ENCODE measurements at regions not wholly inside any gene's neighbourhood (a gene's known extent, or its start where the extent isn't known, plus 50 kb on each side); places are given as distances from the start of the nearest gene placed in this dataset.

DNA sequence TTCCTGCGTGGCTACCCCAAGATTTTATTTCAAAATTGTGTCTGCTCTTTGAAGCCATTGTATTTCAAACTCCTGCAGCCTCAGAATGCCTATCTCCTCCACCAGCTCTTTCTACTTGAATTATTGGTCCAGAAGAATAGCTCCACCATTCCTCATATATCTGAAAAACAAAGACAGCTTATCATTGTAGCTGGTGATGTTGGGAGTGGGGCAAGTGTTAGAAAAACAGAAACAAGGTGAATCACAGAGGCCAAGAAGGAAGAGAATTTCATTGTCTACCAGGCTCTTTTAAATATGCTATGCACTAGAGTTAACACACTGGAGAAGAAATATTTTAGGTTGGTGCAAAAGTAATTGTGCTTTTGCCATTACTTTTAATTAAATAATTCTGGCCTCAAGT is 307.9 kb upstream of the ROPN1 start:
- Histone ChIP-seq H3K4me3 (ENCODE audit: low read length in 3 of 3) (no peak overlapping the region), H3K9ac (ENCODE audit: low read length in 3 of 3) (no peak overlapping the region), H3K27me3 (ENCODE audit: control insufficient read depth, insufficient read depth, low read length) (no peaks in the 10 kb centered on the region), H3K9me3 (ENCODE audit: control insufficient read depth in 2 of 3, insufficient read depth in 1 of 3, low read length in 3 of 3) (no peaks in the 10 kb centered on the region), H3K36me3 (ENCODE audit: control insufficient read depth in 2 of 3, insufficient read depth in 3 of 3, low read length in 3 of 3) (no peaks in the 10 kb centered on the region), H3K27ac (ENCODE audit: low read depth in 2 of 2, low read length in 2 of 2) (no peak overlapping the region), H3K4me1 (ENCODE audit: control insufficient read depth in 2 of 3, insufficient read depth in 2 of 3, low read depth in 1 of 3, low read length in 3 of 3) (peaks cover 3 to 12% (median 5%) of the 10 kb centered on the region in 3 donors)
- DNase-seq (no peak), FAIRE-seq (no peak)
- intact Hi-C loops (cut with DNase I) = no loop called here
- TF ChIP-seq, protein P1, sequence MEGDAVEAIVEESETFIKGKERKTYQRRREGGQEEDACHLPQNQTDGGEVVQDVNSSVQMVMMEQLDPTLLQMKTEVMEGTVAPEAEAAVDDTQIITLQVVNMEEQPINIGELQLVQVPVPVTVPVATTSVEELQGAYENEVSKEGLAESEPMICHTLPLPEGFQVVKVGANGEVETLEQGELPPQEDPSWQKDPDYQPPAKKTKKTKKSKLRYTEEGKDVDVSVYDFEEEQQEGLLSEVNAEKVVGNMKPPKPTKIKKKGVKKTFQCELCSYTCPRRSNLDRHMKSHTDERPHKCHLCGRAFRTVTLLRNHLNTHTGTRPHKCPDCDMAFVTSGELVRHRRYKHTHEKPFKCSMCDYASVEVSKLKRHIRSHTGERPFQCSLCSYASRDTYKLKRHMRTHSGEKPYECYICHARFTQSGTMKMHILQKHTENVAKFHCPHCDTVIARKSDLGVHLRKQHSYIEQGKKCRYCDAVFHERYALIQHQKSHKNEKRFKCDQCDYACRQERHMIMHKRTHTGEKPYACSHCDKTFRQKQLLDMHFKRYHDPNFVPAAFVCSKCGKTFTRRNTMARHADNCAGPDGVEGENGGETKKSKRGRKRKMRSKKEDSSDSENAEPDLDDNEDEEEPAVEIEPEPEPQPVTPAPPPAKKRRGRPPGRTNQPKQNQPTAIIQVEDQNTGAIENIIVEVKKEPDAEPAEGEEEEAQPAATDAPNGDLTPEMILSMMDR (IDR thresholded peaks at IDR 0.05; ENCODE audit: borderline replicate concordance, extremely low read depth, insufficient read depth) = no peak

- Histone ChIP-seq H3K27me3 (ENCODE audit: control insufficient read depth, insufficient read depth, low read length) (no peaks in the 10 kb centered on the region), H3K4me3 (ENCODE audit: low read length in 3 of 3) (no peak overlapping the region), H3K9me3 (ENCODE audit: control insufficient read depth in 2 of 3, insufficient read depth in 1 of 3, low read length in 3 of 3) (no peaks in the 10 kb centered on the region), H3K36me3 (ENCODE audit: control insufficient read depth in 2 of 3, insufficient read depth in 3 of 3, low read length in 3 of 3) (no peaks in the 10 kb centered on the region), H3K27ac (ENCODE audit: low read depth in 2 of 2, low read length in 2 of 2) (no peak overlapping the region), H3K9ac (ENCODE audit: low read length in 3 of 3) (no peak overlapping the region), H3K4me1 (ENCODE audit: control insufficient read depth in 2 of 3, insufficient read depth in 2 of 3, low read depth in 1 of 3, low read length in 3 of 3) (peaks cover 3 to 12% (median 5%) of the 10 kb centered on the region in 3 donors)
- FAIRE-seq (no peak), DNase-seq (no peak)
- TF ChIP-seq, protein P1 (IDR thresholded peaks at IDR 0.05; ENCODE audit: borderline replicate concordance, extremely low read depth, insufficient read depth) = no peak
- intact Hi-C loops (cut with DNase I) = no loop called here
Measured at GRCh38 chr3:124300416-124300815, 308.5 kb upstream of the ROPN1 start.

DNA sequence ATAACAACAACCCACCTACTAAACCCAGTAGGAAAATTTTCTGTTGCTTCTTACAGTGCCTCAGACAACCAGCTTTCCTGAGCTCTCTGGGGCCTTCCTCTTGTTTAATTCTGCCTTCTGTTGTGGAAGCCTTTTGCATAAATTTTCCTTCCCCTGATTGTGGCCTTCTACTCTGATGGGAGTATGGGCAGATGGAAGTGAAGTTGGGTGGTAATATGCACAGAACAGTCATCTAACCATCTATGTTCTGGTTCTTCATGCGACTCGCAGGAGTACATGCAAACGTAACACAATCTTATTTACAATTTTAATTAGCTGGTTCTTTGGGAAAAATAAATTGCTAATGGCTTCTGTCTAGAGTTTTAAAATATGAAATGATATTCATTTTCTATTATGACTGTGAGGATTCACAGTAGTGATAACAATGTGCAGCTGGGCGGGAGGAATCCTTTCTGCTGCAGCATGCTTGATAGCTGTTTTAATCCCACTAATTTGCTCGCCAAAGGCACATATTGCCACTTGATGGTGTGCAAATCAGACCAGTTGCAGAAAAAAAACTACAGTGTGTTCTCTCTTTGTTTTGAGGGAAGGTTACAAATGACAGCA is 311.5 kb upstream of the ROPN1 start:
- no peak for DNase-seq
- no peaks in the 10 kb centered on the region for H3K27me3 ChIP-seq (ENCODE audit: control insufficient read depth, insufficient read depth, low read length)
- peaks cover 2 to 6% (median 5%) of the 10 kb centered on the region in 3 donors for H3K4me1 ChIP-seq (ENCODE audit: control insufficient read depth in 2 of 3, insufficient read depth in 2 of 3, low read depth in 1 of 3, low read length in 3 of 3)
- H3K9ac ChIP-seq (ENCODE audit: low read length in 3 of 3) = no peak overlapping the region
- H3K27ac ChIP-seq (ENCODE audit: low read depth in 2 of 2, low read length in 2 of 2) = no peak overlapping the region
- no peak for FAIRE-seq
- H3K4me3 ChIP-seq (ENCODE audit: low read length in 3 of 3) = no peak overlapping the region
- TF ChIP-seq, protein P1 (IDR thresholded peaks at IDR 0.05; ENCODE audit: borderline replicate concordance, extremely low read depth, insufficient read depth) = no peak
- peaks cover 0 to 4% (median 2%) of the 10 kb centered on the region in 3 donors for H3K9me3 ChIP-seq (ENCODE audit: control insufficient read depth in 2 of 3, insufficient read depth in 1 of 3, low read length in 3 of 3)
- intact Hi-C loops (cut with DNase I) = no loop called here
- no peaks in the 10 kb centered on the region for H3K36me3 ChIP-seq (ENCODE audit: control insufficient read depth in 2 of 3, insufficient read depth in 3 of 3, low read length in 3 of 3)

DNA sequence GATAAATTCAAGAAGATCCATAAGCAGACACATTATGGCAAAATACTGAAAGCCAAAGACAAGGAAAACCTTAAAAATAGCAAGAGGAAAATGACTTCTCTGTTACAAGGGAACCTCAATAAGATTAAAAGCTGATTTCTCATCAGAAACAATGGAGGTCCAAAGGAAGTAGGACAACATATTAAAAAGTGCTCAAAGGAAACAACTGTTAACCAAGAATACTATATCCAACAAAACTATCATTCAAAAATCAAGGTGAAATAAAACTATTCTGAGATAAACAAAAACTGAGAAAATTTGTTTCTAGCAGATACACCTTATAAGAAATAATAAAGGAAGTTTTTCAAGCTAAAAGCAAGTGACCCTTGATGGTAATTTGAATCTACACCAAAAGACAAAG is 314.7 kb upstream of the ROPN1 start:
- intact Hi-C loops (cut with DNase I) = no loop called here
- H3K9me3 ChIP-seq (ENCODE audit: control insufficient read depth in 2 of 3, insufficient read depth in 1 of 3, low read length in 3 of 3) = peaks cover 0 to 4% (median 2%) of the 10 kb centered on the region in 3 donors
- H3K4me3 ChIP-seq (ENCODE audit: low read length in 3 of 3) = no peak overlapping the region
- no peak overlapping the region for H3K9ac ChIP-seq (ENCODE audit: low read length in 3 of 3)
- H3K4me1 ChIP-seq (ENCODE audit: control insufficient read depth in 2 of 3, insufficient read depth in 2 of 3, low read depth in 1 of 3, low read length in 3 of 3) = no peaks in the 10 kb centered on the region
- DNase-seq (no peak), FAIRE-seq (no peak)
- TF ChIP-seq, protein P1 (IDR thresholded peaks at IDR 0.05; ENCODE audit: borderline replicate concordance, extremely low read depth, insufficient read depth) = no peak
- H3K27me3 ChIP-seq (ENCODE audit: control insufficient read depth, insufficient read depth, low read length) = no peaks in the 10 kb centered on the region
- H3K36me3 ChIP-seq (ENCODE audit: control insufficient read depth in 2 of 3, insufficient read depth in 3 of 3, low read length in 3 of 3) = no peaks in the 10 kb centered on the region
- H3K27ac ChIP-seq (ENCODE audit: low read depth in 2 of 2, low read length in 2 of 2) = no peak overlapping the region
